Cerebellar nuclear complex (tissue), 1 donor: ENCODE measurements at regions not wholly inside any gene's neighbourhood (a gene's known extent, or its start where the extent isn't known, plus 50 kb on each side); places are given as distances from the start of the nearest gene placed in this dataset.

Source experiments
- DNase-seq, 2 experiments: peaks; one replicate each; lab custom pipeline; 2025; lab: John Stamatoyannopoulos, UW

GRCh38 chr11:26093206-26093605 lies 238.7 kb upstream of the ANO3 start:
- DNase-seq, result no peak

- no peak for DNase-seq
Measured at GRCh38 chr11:26095340-26095739, 236.6 kb upstream of the ANO3 start.

GRCh38 chr11:26096451-26096850 lies 235.5 kb upstream of the ANO3 start:
- no peak for DNase-seq

- no peak for DNase-seq
Measured at GRCh38 chr11:26102325-26102724, 229.6 kb upstream of the ANO3 start.

- no peak for DNase-seq
Measured at GRCh38 chr11:26105762-26106423, 226.0 kb upstream of the ANO3 start.

- DNase-seq, result no peak
Measured at GRCh38 chr11:26106726-26107125, 225.2 kb upstream of the ANO3 start.

- DNase-seq, result no peak
Measured at GRCh38 chr11:26109658-26110368, 222.1 kb upstream of the ANO3 start.

- DNase-seq, result no peak
Measured at GRCh38 chr11:26112264-26112663, 219.7 kb upstream of the ANO3 start.

GRCh38 chr11:26121466-26121865 lies 210.5 kb upstream of the ANO3 start:
- no peak for DNase-seq

- DNase-seq, result no peak
Measured at GRCh38 chr11:26126741-26127140, 205.2 kb upstream of the ANO3 start.

GRCh38 chr11:26127336-26127735 lies 204.6 kb upstream of the ANO3 start:
- DNase-seq, result no peak

GRCh38 chr11:26131406-26131805 lies 200.5 kb upstream of the ANO3 start:
- no peak for DNase-seq

- no peak for DNase-seq
Measured at GRCh38 chr11:26134053-26134452, 197.9 kb upstream of the ANO3 start.

- no peak for DNase-seq
Measured at GRCh38 chr11:26134481-26135355, 197.2 kb upstream of the ANO3 start.

- no peak for DNase-seq
Measured at GRCh38 chr11:26137651-26138050, 194.3 kb upstream of the ANO3 start.

- DNase-seq, result no peak
Measured at GRCh38 chr11:26142891-26143290, 189.0 kb upstream of the ANO3 start.

GRCh38 chr11:26143566-26144290 lies 188.2 kb upstream of the ANO3 start:
- no peak for DNase-seq

GRCh38 chr11:26144291-26144690 lies 187.6 kb upstream of the ANO3 start:
- no peak for DNase-seq

- DNase-seq, result no peak
Measured at GRCh38 chr11:26144911-26145310, 187.0 kb upstream of the ANO3 start.

GRCh38 chr11:26149585-26149984 lies 182.3 kb upstream of the ANO3 start:
- DNase-seq, result no peak

- DNase-seq, result no peak
Measured at GRCh38 chr11:26150031-26150430, 181.9 kb upstream of the ANO3 start.

- DNase-seq, result no peak
Measured at GRCh38 chr11:26158251-26158650, 173.7 kb upstream of the ANO3 start.
